Esophagus muscularis mucosa (tissue), 4 donors: ENCODE measurements at regions not wholly inside any gene's neighbourhood (a gene's known extent, or its start where the extent isn't known, plus 50 kb on each side); places are given as distances from the start of the nearest gene placed in this dataset.

ENCODE experiments used
- DNase-seq: peaks from one replicate; pipeline ENCODE4 v3.0.0-alpha.2; 2017; ENCODE audit errors: extremely low spot score
- H3K27ac ChIP-seq, 4 donors: fragments of 200-600 bp; sonication (generic); replicated peaks in 1 of 4; 1 replicate in 3 of 4; 2 replicates in 1 of 4; pipeline ENCODE4 v1.5.1; 2016 to 2019; ENCODE audit warnings: mild to moderate bottlenecking in 1 of 4
- H3K27me3 ChIP-seq, 4 donors: fragments of 200-600 bp; sonication (generic); one replicate each; pipeline versions ENCODE4 v1.5.1 to v1.6.0; 2016 to 2019
- H3K36me3 ChIP-seq, 4 donors: fragments of 200-600 bp; sonication (generic); one replicate each; pipeline ENCODE4 v1.5.1; 2016 to 2019
- H3K4me1 ChIP-seq, 4 donors: fragments of 200-600 bp; sonication (generic); one replicate each; pipeline ENCODE4 v1.5.1; 2016 to 2019
- H3K4me3 ChIP-seq, 4 donors: fragments of 200-600 bp; sonication (generic); 1 replicate in 2 of 4; 2 replicates in 2 of 4; pipeline ENCODE4 v1.5.1; 2016 to 2019; ENCODE audit warnings: mild to moderate bottlenecking in 4 of 4, moderate library complexity in 1 of 4
- H3K9me3 ChIP-seq, 4 donors: fragments of 200-600 bp; sonication (generic); 1 replicate in 3 of 4; 2 replicates in 1 of 4; pipeline ENCODE4 v1.5.1; 2016 to 2019
- CTCF ChIP-seq, 3 experiments: fragments of 200-600 bp in 2 of 3; fragments of 450-650 bp in 1 of 3; sonication (generic) in 2 of 3; IDR thresholded peaks; one replicate each; pipeline ENCODE4 v1.5.1; 2017 to 2019; ENCODE audit warnings: antibody characterized with exemption in 3 of 3, mild to moderate bottlenecking in 2 of 3, moderate library complexity in 1 of 3
- EP300 ChIP-seq: sonication (generic); formaldehyde crosslinking; IDR thresholded peaks from one replicate; pipeline ENCODE4 v1.6.1; 2017; ENCODE audit warnings: antibody characterized with exemption
- POLR2A ChIP-seq: fragments of 450-650 bp; IDR thresholded peaks from one replicate; pipeline ENCODE4 v1.6.1; 2017; ENCODE audit warnings: antibody characterized with exemption, moderate library complexity, mild to moderate bottlenecking, low read depth
- POLR2AphosphoS5 ChIP-seq, 2 donors: sonication (generic); formaldehyde crosslinking; IDR thresholded peaks; one replicate each; pipeline ENCODE4 v1.6.1; 2017; ENCODE audit warnings: antibody characterized with exemption in 2 of 2
- WGBS: methylation state at CpG from one replicate; pipeline ENCODE4 v1.1.5; 2018; 5-methylcytosine and 5-hydroxymethylcytosine counted together
- intact Hi-C: fragments of 100-400 bp; cut with DNase I; formaldehyde crosslinking; loops from one replicate; pipeline ENCODE4 v1.15.1; 2023

GRCh38 chr6:105681061-105681460 lies 278.2 kb upstream of the PREP start:
- no peak overlapping the region for H3K27ac ChIP-seq
- WGBS, result 96% methylated on average over 1 of the region's 1 CpG
- no peaks in the 10 kb centered on the region for H3K27me3 ChIP-seq
- no peak for DNase-seq
- intact Hi-C loops, result no loop called here
- no peaks in the 10 kb centered on the region for H3K36me3 ChIP-seq
- H3K4me1 ChIP-seq, result no peaks in the 10 kb centered on the region
- no peaks in the 10 kb centered on the region for H3K9me3 ChIP-seq
- H3K4me3 ChIP-seq, result no peak overlapping the region
- TF ChIP-seq POLR2AphosphoS5 (IDR thresholded peaks at IDR 0.05) (no peak), POLR2A (no peak), EP300 (no peak), CTCF (IDR thresholded peaks at IDR 0.05) (no peak)

- Histone ChIP-seq H3K4me1 (no peaks in the 10 kb centered on the region), H3K27me3 (no peaks in the 10 kb centered on the region), H3K27ac (no peak overlapping the region), H3K36me3 (no peaks in the 10 kb centered on the region), H3K9me3 (no peaks in the 10 kb centered on the region), H3K4me3 (no peak overlapping the region)
- 82% methylated on average over 1 of the region's 1 CpG for WGBS
- no peak for TF ChIP-seq POLR2A
- no peak for TF ChIP-seq CTCF (IDR thresholded peaks at IDR 0.05)
- no peak for TF ChIP-seq EP300
- TF ChIP-seq POLR2AphosphoS5 (IDR thresholded peaks at IDR 0.05), result no peak
- no peak for DNase-seq
- intact Hi-C loops, result no loop called here
Observed at GRCh38 chr6:105680131-105680530, 277.2 kb upstream of the PREP start.

- WGBS, result 94% methylated on average over 1 of the region's 1 CpG
- TF ChIP-seq EP300, result no peak
- TF ChIP-seq POLR2A, result no peak
- no peak for TF ChIP-seq POLR2AphosphoS5 (IDR thresholded peaks at IDR 0.05)
- TF ChIP-seq CTCF (IDR thresholded peaks at IDR 0.05), result no peak
- no peak overlapping the region for H3K27ac ChIP-seq
Observed at GRCh38 chr6:105678516-105678915, 275.6 kb upstream of the PREP start.

GRCh38 chr6:105677671-105678475 lies 275.0 kb upstream of the PREP start:
- no peaks in the 10 kb centered on the region for H3K36me3 ChIP-seq
- H3K27me3 ChIP-seq, result no peaks in the 10 kb centered on the region
- 94% methylated on average over 2 of the region's 2 CpGs for WGBS
- H3K27ac ChIP-seq, result no peak overlapping the region
- H3K4me3 ChIP-seq, result no peak overlapping the region
- H3K9me3 ChIP-seq, result no peaks in the 10 kb centered on the region
- TF ChIP-seq CTCF (IDR thresholded peaks at IDR 0.05) (no peak), POLR2AphosphoS5 (IDR thresholded peaks at IDR 0.05) (no peak), EP300 (no peak), POLR2A (no peak)
- intact Hi-C loops, result no loop called here
- DNase-seq, result no peak
- no peaks in the 10 kb centered on the region for H3K4me1 ChIP-seq

More at GRCh38 chr6:105678516-105678915, 275.6 kb upstream of the PREP start:
- no peaks in the 10 kb centered on the region for H3K4me1 ChIP-seq
- H3K9me3 ChIP-seq, result no peaks in the 10 kb centered on the region
- no peaks in the 10 kb centered on the region for H3K27me3 ChIP-seq
- H3K36me3 ChIP-seq, result no peaks in the 10 kb centered on the region
- no peak overlapping the region for H3K4me3 ChIP-seq
- intact Hi-C loops, result no loop called here
- no peak for DNase-seq

GRCh38 chr6:105676857-105677256 lies 274.0 kb upstream of the PREP start:
- WGBS, result 88% methylated on average over 3 of the region's 3 CpGs
- intact Hi-C loops, result no loop called here
- TF ChIP-seq EP300 (no peak), POLR2A (no peak), CTCF (IDR thresholded peaks at IDR 0.05) (no peak), POLR2AphosphoS5 (IDR thresholded peaks at IDR 0.05) (no peak)
- Histone ChIP-seq H3K27ac (no peak overlapping the region), H3K4me3 (no peak overlapping the region), H3K36me3 (no peaks in the 10 kb centered on the region), H3K4me1 (no peaks in the 10 kb centered on the region), H3K27me3 (no peaks in the 10 kb centered on the region), H3K9me3 (no peaks in the 10 kb centered on the region)
- no peak for DNase-seq
